DND-41 (cell line): ENCODE measurements at regions not wholly inside any gene's neighbourhood (a gene's known extent, or its start where the extent isn't known, plus 50 kb on each side); places are given as distances from the start of the nearest gene placed in this dataset.

Experiments
- ATAC-seq: fragments of 200-7000 bp; cut with Tn5 transposase; 3 replicates; pipeline ENCODE4 v1.9.1; 2021; ENCODE audit warnings: low read depth; ENCODE audit not compliant: insufficient read depth
- DNase-seq: peaks from one replicate; pipeline ENCODE4 v3.0.0-alpha.2; 2020
- H2AFZ ChIP-seq: 2 replicates; pipeline ENCODE4 v1.6.0; 2012; ENCODE audit warnings: low read depth, low read length
- H3K27ac ChIP-seq: 2 replicates; pipeline ENCODE4 v1.5.1; 2012; ENCODE audit warnings: low read length, inconsistent platforms
- H3K27me3 ChIP-seq: fragments of 200-600 bp; sonication (generic); 2 replicates; pipeline ENCODE4 v1.6.0; 2012; ENCODE audit warnings: low read length, mild to moderate bottlenecking, inconsistent platforms; ENCODE audit not compliant: insufficient read depth, poor library complexity
- H3K36me3 ChIP-seq: 2 replicates; pipeline ENCODE4 v1.5.1; 2012; ENCODE audit warnings: low read length, inconsistent platforms; ENCODE audit not compliant: insufficient read depth
- H3K4me1 ChIP-seq: 2 replicates; pipeline ENCODE4 v1.5.1; 2012; ENCODE audit warnings: mild to moderate bottlenecking, low read length; ENCODE audit not compliant: insufficient read depth
- H3K4me2 ChIP-seq: 2 replicates; pipeline ENCODE4 v1.6.0; 2012; ENCODE audit warnings: mild to moderate bottlenecking, moderate library complexity, low read length, inconsistent platforms; ENCODE audit not compliant: insufficient read depth
- H3K4me3 ChIP-seq, 2 experiments: fragments of 200-600 bp in 1 of 2; shearing (Covaris generic) in 1 of 2; 2 replicates each; pipeline ENCODE4 v1.5.1; 2012 to 2016; ENCODE audit warnings: inconsistent platforms in 2 of 2, low read length in 2 of 2, mild to moderate bottlenecking in 2 of 2, low read depth in 1 of 2, moderate library complexity in 1 of 2
- H3K79me2 ChIP-seq: 2 replicates; pipeline ENCODE4 v1.6.0; 2012; ENCODE audit warnings: low read length, inconsistent platforms; ENCODE audit not compliant: insufficient read depth
- H3K9ac ChIP-seq: 2 replicates; pipeline ENCODE4 v1.6.0; 2012; ENCODE audit warnings: low read depth, mild to moderate bottlenecking, inconsistent platforms, low read length, moderate library complexity
- H3K9me3 ChIP-seq: 2 replicates; pipeline ENCODE4 v1.5.1; 2012; ENCODE audit warnings: low read length, moderate library complexity, mild to moderate bottlenecking, inconsistent platforms; ENCODE audit not compliant: insufficient read depth, severe bottlenecking
- H4K20me1 ChIP-seq: 2 replicates; pipeline ENCODE4 v1.6.0; 2012; ENCODE audit warnings: low read length; ENCODE audit not compliant: insufficient read depth
- CTCF ChIP-seq: IDR thresholded peaks from 2 replicates; pipeline ENCODE4 v1.5.1; 2012; ENCODE audit warnings: borderline replicate concordance, low read length, moderate library complexity, mild to moderate bottlenecking; ENCODE audit not compliant: poor library complexity, severe bottlenecking; ENCODE audit errors: extremely low read depth
- EZH2 ChIP-seq: IDR thresholded peaks from 3 replicates; pipeline ENCODE4 v1.6.1; 2012; ENCODE audit warnings: borderline replicate concordance, low read depth, mild to moderate bottlenecking, moderate library complexity, low read length, inconsistent platforms; ENCODE audit not compliant: severe bottlenecking

DNA sequence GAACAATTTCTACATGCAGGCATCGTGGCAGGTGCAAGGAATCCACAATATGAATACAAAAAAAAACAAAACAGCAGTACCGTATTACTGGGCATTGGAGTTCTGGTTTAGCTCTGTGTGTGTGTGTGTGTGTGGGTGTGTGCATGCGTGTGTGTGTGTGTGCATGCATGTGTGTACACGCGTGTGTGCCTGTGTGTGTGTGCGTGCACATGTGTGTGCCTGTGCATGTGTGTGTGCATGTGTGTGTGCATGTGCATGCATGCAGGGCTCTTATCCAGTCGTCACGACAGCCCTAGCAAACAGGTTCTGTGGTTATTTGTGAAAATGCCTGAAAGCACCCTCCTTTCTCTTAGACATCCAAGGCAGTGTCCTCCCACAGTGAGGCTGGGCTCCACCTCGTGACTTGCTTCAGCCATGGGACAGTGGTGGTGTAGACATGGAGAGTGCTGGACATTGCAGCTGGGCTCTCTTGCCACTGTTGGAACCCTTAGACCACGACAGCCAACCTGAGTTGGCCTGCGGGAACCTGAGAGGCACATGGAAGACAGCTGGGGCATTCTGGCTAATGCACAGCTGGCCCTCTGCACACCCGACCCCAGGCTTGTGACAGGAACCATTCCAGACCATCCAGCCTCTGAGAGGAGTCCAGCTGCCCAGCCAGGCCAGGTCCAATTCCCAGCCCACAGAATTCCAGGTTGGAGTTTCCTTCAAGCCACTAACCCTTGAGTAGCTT, 173.4 kb upstream of the SHH start:
- no peaks in the 10 kb centered on the region for H3K9me3 ChIP-seq
- H3K36me3 ChIP-seq = no peaks in the 10 kb centered on the region
- H4K20me1 ChIP-seq = no peaks in the 10 kb centered on the region; the same call in 1 of the 2 replicates
- H3K4me2 ChIP-seq = no peak overlapping the region
- no peak overlapping the region for H3K4me3 ChIP-seq
- H3K9ac ChIP-seq = no peak overlapping the region
- ATAC-seq (no peak), DNase-seq (no peak)
- no peak for TF ChIP-seq CTCF
- no peak for TF ChIP-seq EZH2
- no peaks in the 10 kb centered on the region for H3K79me2 ChIP-seq
- H3K27me3 ChIP-seq = no peaks in the 10 kb centered on the region
- no peaks in the 10 kb centered on the region for H3K4me1 ChIP-seq
- no peak overlapping the region for H2AFZ ChIP-seq
- H3K27ac ChIP-seq = no peak overlapping the region

GRCh38 chr7:155984609-155985405, 172.5 kb upstream of the SHH start:
- Histone ChIP-seq H3K79me2 (no peaks in the 10 kb centered on the region), H2AFZ (no peak overlapping the region), H3K9me3 (no peaks in the 10 kb centered on the region), H3K4me1 (no peaks in the 10 kb centered on the region), H3K4me2 (no peak overlapping the region), H3K27me3 (no peaks in the 10 kb centered on the region), H3K27ac (no peak overlapping the region), H3K9ac (no peak overlapping the region), H4K20me1 (no peaks in the 10 kb centered on the region; the same call in 1 of the 2 replicates), H3K4me3 (no peak overlapping the region), H3K36me3 (no peaks in the 10 kb centered on the region)
- TF ChIP-seq CTCF (no peak), EZH2 (no peak)
- DNase-seq = no peak
- ATAC-seq = no peak

GRCh38 chr7:155984028-155984580, 171.8 kb upstream of the SHH start:
- ATAC-seq (no peak), DNase-seq (no peak)
- Histone ChIP-seq H3K4me1 (no peaks in the 10 kb centered on the region), H3K79me2 (no peaks in the 10 kb centered on the region), H3K4me2 (no peak overlapping the region), H3K9ac (no peak overlapping the region), H2AFZ (no peak overlapping the region), H4K20me1 (no peaks in the 10 kb centered on the region; the same call in 1 of the 2 replicates), H3K36me3 (no peaks in the 10 kb centered on the region), H3K4me3 (no peak overlapping the region), H3K27me3 (no peaks in the 10 kb centered on the region), H3K27ac (no peak overlapping the region), H3K9me3 (no peaks in the 10 kb centered on the region)
- no peak for TF ChIP-seq CTCF
- no peak for TF ChIP-seq EZH2
